GM21447 (cell line): ENCODE measurements at regions not wholly inside any gene's neighbourhood (a gene's known extent, or its start where the extent isn't known, plus 50 kb on each side); places are given as distances from the start of the nearest gene placed in this dataset.
"Not testable (repeated sequence)": the region's sequence is repeated elsewhere in the genome, so short reads cannot be mapped to it uniquely, and the experiment has no call there.

Experiments used
- ATAC-seq: cut with Tn5 transposase; IDR thresholded peaks from one replicate; pipeline ENCODE4 v1.9.1; 2021; ENCODE audit not compliant: unreplicated experiment

DNA sequence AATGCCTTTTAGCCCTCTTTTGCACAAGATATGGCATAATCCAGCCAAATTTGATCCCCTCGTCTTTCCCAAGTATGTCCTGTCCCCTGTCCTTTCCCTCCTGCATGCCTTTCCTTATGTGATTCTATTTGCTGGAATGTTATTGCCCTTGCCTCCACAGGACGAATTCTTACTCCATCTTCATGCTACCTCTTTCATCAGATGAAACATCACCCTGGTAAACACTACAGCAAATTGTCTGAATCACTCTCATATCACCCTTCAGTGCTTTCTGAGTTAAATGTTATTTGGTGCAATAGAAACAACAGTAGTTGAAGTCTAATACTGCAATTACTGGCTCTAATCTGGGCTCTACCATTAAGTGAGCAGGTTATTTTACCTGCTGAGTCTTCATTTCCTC lies 52.2 kb upstream of the FAT1 start:
- ATAC-seq, result no peak

DNA sequence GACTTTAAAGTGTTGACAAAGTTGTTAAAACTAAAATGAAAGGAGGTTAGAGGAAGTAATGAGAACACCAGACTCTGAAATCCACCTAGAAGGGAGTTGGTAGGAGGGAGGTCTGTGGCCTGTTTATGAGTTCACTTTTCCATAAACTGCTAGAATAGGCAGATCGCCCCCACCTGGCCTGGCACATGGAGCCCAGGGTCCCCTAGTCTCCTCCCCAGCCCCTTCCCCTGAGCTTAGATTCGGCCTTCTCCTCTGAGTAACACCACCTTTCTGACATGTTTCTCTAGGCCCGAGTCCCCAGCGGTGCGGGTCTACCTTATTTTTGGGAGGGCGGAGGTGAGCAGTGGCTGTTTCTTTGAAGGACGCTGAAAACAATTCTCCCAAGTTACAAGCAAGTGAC lies 54.5 kb upstream of the FAT1 start:
- no peak for ATAC-seq

DNA sequence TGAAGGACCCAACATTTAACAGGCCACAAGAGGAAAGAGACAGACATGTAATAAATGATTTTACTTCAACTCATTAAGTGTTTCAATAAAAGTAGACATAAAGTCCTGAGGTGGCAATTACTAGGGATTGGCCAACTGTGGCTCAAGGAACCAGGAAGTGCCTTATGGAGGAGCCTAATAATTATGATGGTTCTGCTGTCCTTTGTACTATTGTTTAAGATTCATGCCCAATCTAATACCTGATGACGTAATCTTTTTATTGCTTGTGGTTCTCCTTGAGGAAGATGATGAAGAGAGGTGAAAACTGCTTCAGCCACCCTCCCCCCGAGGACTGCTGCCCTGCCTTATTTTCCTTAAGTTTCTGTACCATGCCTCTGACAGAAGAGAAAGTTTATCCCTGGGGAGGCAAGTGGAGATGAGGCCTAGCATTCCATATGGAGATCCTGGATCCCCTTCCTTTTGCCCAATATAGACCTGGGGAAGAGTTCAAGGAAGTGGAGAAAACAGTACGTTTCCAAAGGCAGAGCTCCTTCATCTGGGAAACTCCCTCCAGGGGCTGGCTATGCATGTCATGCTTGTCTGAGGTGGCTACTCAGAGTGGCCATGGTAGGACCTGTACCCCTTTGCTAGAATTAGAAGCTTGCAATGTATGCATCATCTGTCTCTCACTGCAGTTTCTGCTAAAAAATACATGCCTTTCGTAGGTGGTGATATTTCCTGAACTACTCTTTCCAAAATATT lies 56.8 kb upstream of the FAT1 start:
- no peak for ATAC-seq

DNA sequence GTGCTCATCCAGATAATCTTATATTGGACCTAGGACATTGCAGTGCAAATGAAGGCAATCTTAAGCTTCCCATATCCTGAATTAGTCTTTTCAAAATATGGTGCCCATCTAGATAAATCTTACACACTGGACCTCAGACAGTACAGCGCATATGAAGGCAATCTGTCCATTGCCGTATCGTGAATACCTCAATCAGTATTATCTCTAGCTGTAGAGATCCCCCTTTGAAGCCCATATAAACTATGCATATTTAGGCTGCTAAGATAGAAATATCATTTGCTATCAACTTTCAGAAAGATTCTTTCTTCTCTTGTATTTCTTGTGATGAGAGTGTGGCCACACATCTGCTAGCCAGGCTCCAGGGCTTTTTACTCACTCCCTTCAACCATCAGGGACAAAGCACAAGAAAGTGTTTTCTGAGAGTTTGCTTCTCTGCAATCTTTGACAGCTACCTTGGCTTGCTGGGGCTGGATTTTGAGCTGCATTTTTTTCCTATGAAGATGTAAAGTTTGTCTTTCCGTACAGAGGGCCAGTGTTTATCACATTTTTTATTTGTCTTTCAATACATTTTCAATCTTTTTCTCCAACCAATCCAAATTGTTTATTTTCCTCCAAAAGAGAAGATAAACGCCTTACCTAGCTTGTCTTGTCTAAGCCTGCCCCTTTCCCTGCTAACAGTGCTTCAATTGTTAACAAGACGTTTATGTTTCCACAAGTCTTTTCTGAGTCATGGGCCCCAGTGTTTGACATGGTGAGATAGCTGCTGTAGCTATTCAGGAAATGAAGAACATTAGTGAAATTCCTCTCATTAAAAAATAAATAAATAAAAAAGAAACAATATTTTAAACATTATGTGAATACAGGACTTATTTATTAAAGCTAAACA lies 57.6 kb upstream of the FAT1 start:
- ATAC-seq, result no peak

DNA sequence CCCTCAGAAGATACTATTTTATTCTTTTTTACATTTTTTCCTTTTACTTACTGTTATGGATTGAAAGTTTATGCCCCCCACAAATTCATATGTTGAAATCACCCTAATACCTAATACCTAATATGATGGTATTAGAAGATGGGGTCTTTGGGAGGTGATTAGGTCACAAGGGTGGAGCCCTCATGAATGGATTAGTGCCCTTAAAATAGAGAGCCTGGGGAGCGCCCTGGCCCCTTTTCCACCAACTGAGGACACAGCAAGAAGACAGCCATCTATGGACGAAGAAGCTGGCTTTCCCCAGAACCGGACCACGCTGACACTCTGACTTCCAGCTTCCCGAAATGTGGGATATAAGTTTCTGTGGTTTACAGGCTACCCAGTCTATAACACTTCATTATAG lies 58.6 kb upstream of the FAT1 start:
- no peak for ATAC-seq

DNA sequence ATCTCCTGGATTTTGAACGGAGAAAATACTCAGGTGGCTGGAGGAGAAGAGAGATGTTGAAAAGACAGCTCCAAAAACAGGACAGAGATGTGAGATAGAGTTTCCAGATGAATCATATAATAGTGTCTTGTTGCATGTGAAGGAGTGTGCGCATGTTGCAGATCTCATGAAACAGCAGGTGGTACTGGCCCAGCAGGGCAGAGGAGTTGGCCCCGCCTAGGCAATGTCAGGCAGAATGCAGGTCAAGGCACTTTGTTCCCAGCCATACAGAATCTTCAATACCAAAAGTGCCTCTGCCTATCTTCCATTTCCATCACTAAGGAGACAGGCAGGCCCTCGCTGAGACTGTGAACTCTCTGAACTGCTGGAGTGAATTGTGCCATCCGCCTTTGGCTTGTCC lies 63.9 kb upstream of the FAT1 start:
- ATAC-seq, result no peak

DNA sequence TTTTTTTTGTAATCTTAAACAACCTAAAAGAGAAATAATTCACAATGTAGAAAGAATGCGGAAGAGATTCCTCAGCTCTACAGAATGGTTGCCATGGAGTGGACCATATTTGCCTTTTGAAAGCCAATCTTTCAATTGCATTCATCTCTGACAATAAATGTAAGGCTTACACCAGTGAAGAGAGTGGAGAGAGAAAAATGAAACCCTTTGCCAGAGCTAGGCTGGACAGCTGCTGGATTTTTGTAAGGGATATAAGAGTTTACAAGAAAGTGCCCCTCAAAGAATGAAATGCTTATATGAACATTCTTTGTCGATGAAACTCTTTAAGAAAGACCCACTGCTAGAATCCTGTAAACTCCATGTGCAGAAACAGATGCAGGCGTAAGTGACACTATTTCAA lies 66.0 kb upstream of the FAT1 start:
- no peak for ATAC-seq

DNA sequence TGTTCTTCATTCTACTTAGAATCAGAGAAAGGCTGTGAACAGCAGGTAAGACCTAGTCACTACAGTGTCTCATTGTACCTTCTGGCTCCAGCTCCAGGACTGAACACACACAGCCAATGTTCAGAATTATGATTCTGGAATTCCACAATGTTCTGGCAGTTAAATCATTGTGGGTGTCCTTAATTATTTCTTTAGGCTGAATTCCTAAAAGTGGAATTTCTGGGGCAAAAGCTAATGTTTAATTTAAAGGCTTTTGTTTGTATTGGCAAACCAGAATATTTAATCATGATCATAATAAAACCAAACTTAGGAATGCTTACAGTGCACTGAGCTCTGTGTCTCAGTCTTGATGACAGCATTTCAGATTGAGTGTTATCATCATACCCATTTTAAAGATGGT lies 67.0 kb upstream of the FAT1 start:
- no peak for ATAC-seq

DNA sequence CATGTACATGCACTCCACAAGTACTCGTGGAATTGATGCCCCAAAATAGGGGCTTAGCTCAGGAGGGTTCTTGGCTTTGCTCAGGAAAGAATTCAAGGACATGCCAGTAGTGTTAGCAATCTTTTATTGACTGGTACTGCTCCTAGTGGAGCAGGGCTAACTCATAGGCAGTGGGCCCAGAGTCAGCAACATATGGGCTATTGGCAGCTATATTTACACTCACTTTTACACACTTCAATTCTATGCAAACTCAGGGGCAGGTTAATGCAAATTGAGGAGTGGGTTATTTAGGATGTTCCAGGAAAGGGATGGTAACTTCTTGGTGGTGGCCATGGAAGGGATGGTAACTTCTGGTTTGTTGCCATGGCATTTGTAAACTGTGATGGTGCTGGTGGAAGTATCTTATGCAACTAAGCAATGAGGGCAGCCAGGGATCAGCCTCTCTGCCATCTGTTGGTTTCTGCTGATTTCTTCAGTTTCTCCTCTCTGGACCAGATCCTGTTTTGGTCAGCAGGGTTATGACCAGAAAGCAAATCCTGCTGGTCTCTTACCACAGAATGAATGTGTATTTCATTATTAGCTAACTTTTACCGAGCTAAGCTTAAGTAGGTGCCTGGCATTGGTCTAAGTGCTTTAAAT lies 69.2 kb upstream of the FAT1 start:
- ATAC-seq, result no peak

DNA sequence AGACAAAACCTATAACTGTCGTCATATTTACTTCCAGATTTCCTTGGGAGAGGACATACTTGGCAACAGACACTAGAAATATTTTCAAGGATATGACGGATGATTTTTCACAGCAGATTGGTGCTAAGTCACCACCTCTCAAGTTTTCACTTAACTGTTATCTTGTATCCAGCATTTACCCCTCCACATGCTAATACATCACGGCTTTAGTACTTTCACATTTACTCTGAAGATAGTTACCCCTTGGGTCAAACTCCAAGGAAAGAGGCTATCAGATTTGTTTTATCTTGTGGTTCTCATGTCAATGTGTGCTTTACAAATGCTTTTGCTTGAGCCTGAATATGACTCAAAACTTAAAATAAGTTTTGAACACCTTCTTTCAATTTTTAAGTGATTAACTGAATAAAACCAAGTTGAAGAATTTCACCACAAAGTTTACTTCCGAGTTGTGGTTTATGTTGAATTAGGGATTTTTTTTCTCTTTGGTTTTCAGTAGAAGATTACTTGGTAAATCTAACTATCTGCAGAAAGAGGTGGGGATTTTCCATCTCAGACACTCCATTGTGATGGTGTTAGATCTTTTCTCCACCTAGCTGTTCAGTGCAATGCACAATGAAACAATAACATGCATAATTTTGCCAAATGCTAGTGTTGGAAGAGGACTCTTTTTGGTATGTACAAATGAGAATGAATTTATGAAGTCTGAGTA lies 75.4 kb upstream of the FAT1 start:
- ATAC-seq, result no peak

DNA sequence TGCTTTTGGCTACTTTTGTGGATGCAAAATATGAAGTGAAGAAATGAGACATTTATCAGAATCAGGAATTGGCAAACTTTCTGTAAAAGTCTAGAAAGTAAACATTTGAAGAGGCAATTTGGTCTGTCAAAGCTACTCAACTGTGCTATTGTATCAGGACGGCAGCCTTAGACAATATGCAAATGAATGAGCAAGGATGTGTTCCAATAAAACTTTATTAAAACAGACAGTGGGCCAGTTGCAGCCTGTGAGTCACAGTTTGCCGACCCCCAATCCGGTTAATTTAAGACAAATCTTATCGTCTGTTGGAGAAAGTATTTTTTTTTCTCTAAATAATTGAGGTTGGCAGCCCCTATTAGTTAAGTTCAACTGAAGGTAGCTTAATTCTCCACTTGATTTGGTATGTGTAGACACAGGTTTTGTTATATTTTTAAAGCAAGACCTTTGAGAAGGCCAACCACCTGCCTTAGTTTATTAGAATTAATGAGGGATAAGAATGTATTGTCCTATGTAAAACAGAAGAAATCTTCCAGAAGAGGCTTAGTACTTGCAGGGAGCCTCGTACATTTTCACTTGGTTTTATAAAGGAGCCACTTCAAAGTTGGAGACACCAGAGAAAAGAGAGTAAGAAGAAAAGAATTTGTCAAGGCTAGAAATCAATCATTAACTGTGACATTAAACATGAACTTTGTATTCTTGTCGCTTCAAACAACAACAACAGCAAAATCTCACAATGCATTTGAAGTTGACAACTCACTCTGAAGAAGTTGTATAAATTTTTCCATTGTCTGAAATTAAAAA lies 81.6 kb upstream of the FAT1 start:
- no peak for ATAC-seq

DNA sequence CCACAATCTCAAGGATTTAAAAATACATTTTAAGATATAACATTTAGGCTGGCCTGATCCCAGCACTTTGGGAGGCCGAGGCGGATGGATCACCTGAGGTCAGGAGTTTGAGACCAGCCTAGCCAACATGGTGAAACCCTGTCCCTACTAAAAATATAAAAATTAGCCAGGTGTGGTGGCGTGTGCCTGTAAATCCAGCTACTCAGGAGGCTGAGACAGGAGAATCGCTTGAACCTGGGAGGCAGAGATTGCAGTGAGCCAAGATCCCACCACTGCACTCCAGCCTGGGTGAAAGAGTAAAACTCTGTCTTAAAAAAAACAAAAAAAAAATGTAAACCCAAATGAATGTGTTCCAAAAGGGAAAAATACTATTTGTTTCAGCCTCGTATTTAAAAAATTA lies 82.3 kb upstream of the FAT1 start:
- ATAC-seq, result not testable (repeated sequence)

DNA sequence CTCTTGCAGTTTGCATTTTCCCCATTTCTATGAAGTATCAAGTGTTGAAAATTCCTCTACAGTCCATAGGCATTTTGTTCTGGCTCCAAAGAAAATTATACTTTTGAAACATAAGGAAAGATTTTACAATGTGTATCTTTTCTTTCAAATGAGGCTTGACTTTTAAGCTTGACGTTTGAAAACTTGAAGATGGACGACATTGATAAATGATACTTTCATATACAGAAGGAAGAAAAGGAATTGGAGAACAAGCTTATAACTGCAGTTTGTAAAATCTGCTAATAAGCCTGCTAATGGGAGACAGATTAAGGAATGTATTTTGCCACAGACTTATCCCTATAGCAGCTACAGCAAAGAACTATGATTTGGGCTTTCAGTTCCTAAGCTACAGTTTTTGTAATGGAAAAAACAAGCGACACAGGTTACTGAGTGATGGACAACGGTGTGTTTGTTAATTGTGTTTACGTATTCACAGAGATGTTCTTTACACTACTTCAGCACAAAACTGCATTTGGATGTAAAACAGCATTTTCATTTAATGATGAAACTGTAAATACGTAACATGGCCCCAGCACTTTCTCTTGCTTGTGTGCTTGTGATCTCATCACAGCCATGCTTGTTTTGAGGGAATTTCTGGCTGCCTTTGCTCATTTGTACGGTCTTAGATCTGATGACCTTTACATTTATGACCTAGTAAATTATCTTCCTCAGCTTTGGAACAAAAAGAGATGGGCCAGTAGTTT lies 83.2 kb upstream of the FAT1 start:
- ATAC-seq, result no peak

DNA sequence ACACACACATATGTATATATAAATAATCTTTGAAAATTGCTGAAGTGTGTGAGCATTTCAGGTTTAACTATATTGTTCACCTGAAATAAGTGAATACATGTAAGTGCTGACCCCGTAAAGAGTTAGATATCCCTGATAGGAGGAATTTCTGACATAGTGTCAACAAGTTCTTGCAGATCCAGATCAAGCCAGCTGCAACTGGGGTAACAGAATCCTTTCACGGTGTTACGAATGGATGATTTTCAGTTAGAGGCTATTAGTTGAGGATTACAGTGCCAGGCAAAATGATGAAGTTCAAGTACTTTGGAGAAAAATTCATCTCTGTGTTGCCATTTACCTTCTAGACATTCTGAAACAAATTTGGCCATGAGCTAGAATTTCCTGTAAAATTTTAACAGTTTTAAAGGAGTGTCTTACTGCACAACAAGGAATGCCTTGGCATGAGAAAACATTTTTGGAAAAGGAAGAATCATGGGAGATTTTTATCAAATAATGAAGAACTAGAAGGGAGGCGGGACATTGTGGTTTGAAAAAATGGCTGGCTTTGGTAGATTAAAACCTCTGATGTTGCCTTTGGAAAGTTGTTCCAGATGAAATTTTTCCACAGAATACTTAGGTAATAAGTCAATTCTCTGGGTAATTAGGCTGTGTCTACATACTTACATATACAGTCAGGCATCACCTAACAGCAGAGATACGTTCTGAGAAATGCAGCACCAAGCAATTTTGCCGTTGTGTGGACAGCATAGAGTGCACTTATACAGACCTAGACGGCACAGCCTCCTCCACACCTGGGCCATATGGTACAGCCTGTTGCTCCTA lies 84.4 kb upstream of the FAT1 start:
- no peak for ATAC-seq

DNA sequence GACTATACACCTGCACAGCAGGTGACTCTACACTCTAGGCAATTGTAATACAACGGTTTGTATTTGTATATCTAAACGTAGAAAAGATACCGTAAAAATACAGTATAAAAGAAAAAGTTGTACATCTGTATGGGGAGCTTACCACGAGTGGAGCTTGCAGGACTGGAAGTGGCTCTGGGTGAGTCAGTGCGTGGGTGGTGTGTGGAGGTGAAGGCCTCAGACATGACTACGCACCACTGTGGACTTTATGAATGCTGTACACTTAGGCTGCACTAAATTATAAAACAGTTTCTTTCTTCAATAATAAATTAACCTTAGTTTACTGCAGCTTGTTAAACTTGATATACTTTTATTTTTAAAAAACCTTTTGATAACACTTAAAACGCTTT lies 85.0 kb upstream of the FAT1 start:
- ATAC-seq, result no peak

DNA sequence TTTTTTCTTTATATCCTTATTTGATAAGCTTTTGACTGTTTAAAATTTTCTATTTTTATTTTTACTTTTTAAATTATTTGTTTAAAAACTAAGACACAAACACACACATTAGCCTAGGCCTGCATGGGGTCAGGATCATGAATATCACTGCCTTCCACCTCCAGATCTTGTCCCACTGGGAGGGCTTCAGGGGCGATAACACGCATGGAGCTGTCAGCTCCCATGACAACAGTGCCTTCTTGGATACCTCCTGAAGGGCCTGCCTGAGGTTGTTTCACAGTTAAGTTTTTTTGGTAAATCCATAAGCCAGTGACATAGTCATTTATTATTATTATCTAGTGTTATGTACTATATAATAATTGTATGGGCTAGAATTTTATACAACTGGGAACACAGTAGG lies 85.4 kb upstream of the FAT1 start:
- no peak for ATAC-seq

DNA sequence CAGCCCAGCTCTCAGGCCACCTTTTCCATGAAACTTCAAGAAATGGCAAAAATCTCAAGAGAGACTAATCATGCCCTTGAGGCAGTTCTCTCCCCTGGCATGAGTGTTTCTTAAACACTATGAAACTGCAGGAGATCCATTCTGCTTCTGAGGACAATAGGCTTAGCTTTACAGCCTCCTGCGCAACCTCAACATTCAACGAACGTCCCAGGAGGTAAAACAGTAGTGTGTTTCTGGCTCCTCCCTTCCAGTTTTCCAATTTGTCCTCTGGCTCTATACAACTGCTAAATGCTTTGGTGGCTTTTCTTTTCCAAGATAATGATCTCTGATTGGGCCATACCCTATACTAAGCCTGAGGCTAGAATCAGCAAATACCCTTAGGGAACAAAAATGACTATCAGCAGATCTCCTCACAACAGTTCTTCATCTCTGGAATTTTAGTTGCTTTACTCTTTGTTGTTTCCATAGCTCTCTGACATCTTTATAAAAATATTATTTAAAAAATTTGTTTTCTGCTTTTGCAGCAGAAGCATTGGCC lies 87.0 kb upstream of the FAT1 start:
- ATAC-seq, result no peak

DNA sequence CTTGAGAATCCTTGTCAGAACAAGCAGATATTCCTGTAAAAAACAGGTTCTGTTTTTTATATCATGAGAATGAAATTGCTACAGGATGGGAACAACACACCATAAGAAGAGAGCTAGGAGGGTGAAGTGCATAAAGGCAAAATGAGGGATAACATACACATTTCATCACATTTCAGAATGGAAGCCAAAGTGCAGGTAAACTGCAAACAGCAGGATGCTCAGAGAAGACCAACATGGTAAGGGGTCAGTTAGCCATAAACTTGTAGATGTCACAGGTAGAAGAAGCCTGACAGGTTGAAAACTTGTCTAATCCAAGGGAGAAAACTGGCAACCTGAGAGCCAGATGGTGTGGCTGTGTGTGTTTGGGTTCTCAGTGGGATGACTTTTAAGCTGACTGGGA lies 88.9 kb upstream of the FAT1 start:
- ATAC-seq, result no peak
